NOMO-1 treated with DMSO at 0.1 percent for 48 hours (cell line): ENCODE measurements at regions not wholly inside any gene's neighbourhood (a gene's known extent, or its start where the extent isn't known, plus 50 kb on each side); places are given as distances from the start of the nearest gene placed in this dataset.

Experiments
- DNase-seq: peaks from one replicate; lab custom pipeline; 2025; ENCODE audit not compliant: unreplicated experiment; lab: John Stamatoyannopoulos, UW

- DNase-seq = peak; percentile 49
These were observed 59.4 kb upstream of the SPRY2 start for GRCh38 chr13:80400164-80400864.

DNA sequence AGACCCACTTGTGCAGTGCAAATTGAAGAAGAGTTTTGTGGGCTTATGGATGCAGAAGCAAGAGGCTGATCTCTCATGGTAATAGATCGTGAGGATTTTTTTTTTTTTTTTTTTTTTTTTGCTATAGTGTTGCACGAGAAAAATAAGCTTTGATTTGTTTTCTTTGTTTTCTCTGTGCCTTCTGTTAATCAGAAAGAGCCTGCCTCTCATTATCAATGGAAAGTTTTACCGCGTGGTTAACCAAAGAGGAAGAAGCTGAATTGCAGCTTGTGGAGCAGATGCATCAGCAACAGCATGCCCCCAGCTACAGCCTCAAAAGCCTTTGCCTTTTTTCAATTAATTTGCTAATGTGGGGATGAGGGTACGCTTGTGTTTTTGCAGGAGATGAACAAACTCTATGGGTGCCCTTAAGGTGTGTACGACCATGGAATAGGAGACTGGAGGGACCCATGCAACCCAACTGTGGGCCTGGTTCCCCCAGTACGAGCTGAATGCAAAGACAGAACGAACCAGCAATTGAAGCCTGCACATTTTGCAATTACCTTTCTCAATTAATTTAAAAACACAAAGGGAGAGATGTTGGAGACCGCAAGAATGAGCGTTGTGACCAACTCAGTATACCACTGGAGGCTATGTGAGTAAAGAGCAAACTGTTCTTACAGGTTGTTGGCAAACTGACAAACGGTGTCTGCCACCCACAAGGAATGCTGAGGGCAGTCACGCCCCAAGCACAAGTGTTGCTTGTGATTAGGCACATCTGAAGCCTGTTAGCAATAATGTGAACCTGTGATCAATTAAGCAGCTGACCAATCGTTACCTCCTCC, 58.6 kb upstream of the SPRY2 start:
- DNase-seq = peak; percentile 75
